K562 (cell line): ENCODE measurements at regions not wholly inside any gene's neighbourhood (a gene's known extent, or its start where the extent isn't known, plus 50 kb on each side); places are given as distances from the start of the nearest gene placed in this dataset.

ENCODE experiments used
- ATAC-seq: fragments of 200-7000 bp; cut with Tn5 transposase; 3 replicates; pipeline ENCODE4 v1.9.1; 2020; ENCODE audit warnings: moderate library complexity
- BruUV-seq: library from RNA; stranded (reverse); fragments of 400-500 nt; replicated peaks from 2 replicates; lab custom pipeline; 2021; lab: Mats Ljungman, UMichigan
- CTCF ChIA-PET: fragments of 300-600 bp; formaldehyde crosslinking; extraction: SDS; loops from one replicate; lab custom pipeline; 2021; ENCODE audit warnings: low intra/inter-chr PET ratio; lab: Yijun Ruan, JAX
- POLR2A ChIA-PET: fragments of 300-600, 350-650 bp; sonication (Branson Sonifier 250); formaldehyde crosslinking; extraction: SDS; loops from one replicate; lab custom pipeline; 2021; ENCODE audit warnings: antibody characterized with exemption, inconsistent platforms; lab: Yijun Ruan, JAX
- DNase-seq, 4 experiments: peaks; one replicate each; pipeline versions ENCODE4 v3.0.0 to v3.0.0-alpha.2; 2011 to 2018; ENCODE audit warnings: low spot score in 3 of 4, mixed read lengths in 3 of 4; ENCODE audit errors: extremely low read depth in 1 of 4
- FAIRE-seq: peaks from 2 replicates; lab custom pipeline; 2011; peaks lifted over from hg19 to GRCh38; lab: Jason Lieb, UNC
- H2AFZ ChIP-seq: 2 replicates; pipeline ENCODE4 v1.6.0; 2011; ENCODE audit warnings: low read depth, low read length, control low read depth, inconsistent platforms
- H3K27ac ChIP-seq: fragments of 200-600 bp; 3 replicates; pipeline ENCODE4 v1.8.0; 2011; ENCODE audit warnings: low read depth, mild to moderate bottlenecking, control low read depth, inconsistent platforms, low read length, moderate library complexity, mixed read lengths; ENCODE audit errors: extremely low read depth
- H3K27me3 ChIP-seq, 2 experiments: fragments of 300-600 bp in 1 of 2; 2 replicates in 1 of 2; 3 replicates in 1 of 2; pipeline versions ENCODE4 v1.6.0 to v1.8.0; 2011; ENCODE audit warnings: inconsistent platforms in 2 of 2, low read length in 2 of 2, mild to moderate bottlenecking in 1 of 2, mixed read lengths in 1 of 2, moderate library complexity in 1 of 2; ENCODE audit not compliant: control insufficient read depth in 2 of 2, insufficient read depth in 2 of 2
- H3K36me3 ChIP-seq: fragments of 300-600 bp; 3 replicates; pipeline ENCODE4 v1.8.0; 2011; ENCODE audit warnings: mild to moderate bottlenecking, low read length, inconsistent platforms; ENCODE audit not compliant: control insufficient read depth, insufficient read depth
- H3K4me1 ChIP-seq, 2 experiments: fragments of 200-600 bp in 1 of 2; replicated peaks in 1 of 2; 2 replicates in 1 of 2; 3 replicates in 1 of 2; pipeline versions ENCODE4 v1.5.1 to v1.8.0; 2011; ENCODE audit warnings: inconsistent platforms in 2 of 2, low read length in 2 of 2, mild to moderate bottlenecking in 1 of 2, mixed read lengths in 1 of 2, moderate library complexity in 1 of 2; ENCODE audit not compliant: control insufficient read depth in 2 of 2, insufficient read depth in 2 of 2
- H3K4me2 ChIP-seq: 2 replicates; pipeline ENCODE4 v1.6.1; 2011; ENCODE audit warnings: low read length, control low read depth, inconsistent platforms, mixed read lengths; ENCODE audit not compliant: insufficient read depth
- H3K4me3 ChIP-seq: fragments of 200-600 bp; sonication (generic), shearing (Covaris generic); 2 replicates; pipeline ENCODE4 v1.5.1; 2016; ENCODE audit warnings: control low read depth, inconsistent platforms
- H3K79me2 ChIP-seq: fragments of 200-600 bp; 3 replicates; pipeline ENCODE4 v1.8.0; 2011; ENCODE audit warnings: low read length, inconsistent platforms; ENCODE audit not compliant: control insufficient read depth, insufficient read depth
- H3K9ac ChIP-seq, 2 experiments: 2 replicates each; pipeline versions ENCODE4 v1.6.0 to v1.6.1; 2011; ENCODE audit warnings: low read depth in 2 of 2, low read length in 2 of 2, control low read depth in 1 of 2, inconsistent platforms in 1 of 2, mild to moderate bottlenecking in 1 of 2, mixed read lengths in 1 of 2; ENCODE audit not compliant: insufficient read depth in 1 of 2
- H3K9me1 ChIP-seq: one replicate; pipeline ENCODE4 v1.6.0; 2011; ENCODE audit warnings: inconsistent platforms, mild to moderate bottlenecking, low read length, moderate library complexity; ENCODE audit not compliant: control insufficient read depth, insufficient read depth
- H3K9me3 ChIP-seq: replicated peaks from 2 replicates; pipeline ENCODE4 v1.5.1; 2011; ENCODE audit warnings: low read depth, low read length, inconsistent platforms; ENCODE audit not compliant: control insufficient read depth, insufficient read depth
- H4K20me1 ChIP-seq: replicated peaks from 2 replicates; pipeline ENCODE4 v1.6.1; 2011; ENCODE audit warnings: low read length, inconsistent platforms, mixed read lengths; ENCODE audit not compliant: control insufficient read depth, insufficient read depth
- GATA2 ChIP-seq: sonication (generic); formaldehyde crosslinking; IDR thresholded peaks from 2 replicates; pipeline ENCODE4 v1.4.0; 2020; ENCODE audit warnings: mild to moderate bottlenecking, missing genetic modification reagents
- HCFC1 ChIP-seq: IDR thresholded peaks from 2 replicates; pipeline ENCODE4 v1.6.1; 2012; ENCODE audit warnings: low read depth, low read length, improper control_type of control experiment
- NFE2 ChIP-seq: IDR thresholded peaks from 2 replicates; pipeline ENCODE4 v1.6.1; 2014; ENCODE audit warnings: antibody characterized with exemption, low read depth
- PRPF4 ChIP-seq: fragments of 200-400 bp; formaldehyde crosslinking; IDR thresholded peaks from one replicate; pipeline ENCODE4 v1.6.1; 2017; ENCODE audit warnings: low read length, low read depth, mild to moderate bottlenecking; ENCODE audit not compliant: insufficient read depth, poor library complexity, severe bottlenecking
- SIN3B ChIP-seq: fragments of 450-650 bp; IDR thresholded peaks from 2 replicates; pipeline ENCODE4 v1.6.1; 2017; ENCODE audit warnings: low read depth, mild to moderate bottlenecking, moderate library complexity
- TAF1 ChIP-seq: IDR thresholded peaks from 2 replicates; pipeline ENCODE4 v1.6.1; 2011; ENCODE audit warnings: mild to moderate bottlenecking, low read length, moderate library complexity; ENCODE audit not compliant: insufficient read depth, control insufficient read depth, severe bottlenecking; ENCODE audit errors: extremely low read depth
- ZBTB17 ChIP-seq: fragments of 450-650 bp; formaldehyde crosslinking; IDR thresholded peaks from 2 replicates; pipeline ENCODE4 v1.4.0; 2020; ENCODE audit warnings: mild to moderate bottlenecking
- ZNF253 ChIP-seq: fragments of 250-450 bp; sonication (Bioruptor Pico); conservative IDR thresholded peaks from 2 replicates; pipeline ENCODE4 v1.6.1; 2021; ENCODE audit warnings: mild to moderate bottlenecking
- ZNF408 ChIP-seq: fragments of 250-450 bp; sonication (Bioruptor Pico); IDR thresholded peaks from 2 replicates; pipeline ENCODE4 v1.4.0; 2020; ENCODE audit warnings: low read depth, mild to moderate bottlenecking, moderate library complexity
- WGBS: fragments of 100-300 bp; shearing (Covaris generic); methylation state at CpG from one replicate; pipeline ENCODE4 v1.1.6; 2016; ENCODE audit warnings: low coverage, mixed read lengths; ENCODE audit not compliant: insufficient coverage; ENCODE audit errors: missing lambda C conversion rate; 5-methylcytosine and 5-hydroxymethylcytosine counted together
- in situ Hi-C: fragments of 300-500 bp; cut with MboI; formaldehyde crosslinking; loops from 4 replicates; pipeline ENCODE4 v1.15.0; 2018; ENCODE audit warnings: inconsistent platforms, mixed read lengths
- intact Hi-C: fragments of 100-400 bp; cut with micrococcal nuclease; formaldehyde crosslinking; loops from 2 replicates; pipeline ENCODE4 v1.14.2; 2022
- TF ChIP-seq, protein P1 (sequence below): fragments of 450-650 bp; IDR thresholded peaks from one replicate; pipeline ENCODE4 v1.6.1; 2018; ENCODE audit warnings: mild to moderate bottlenecking, moderate library complexity; ENCODE audit not compliant: partially characterized antibody
- TF ChIP-seq, protein P2 (sequence below), 2 experiments: fragments of 450-650 bp; IDR thresholded peaks; 2 replicates each; pipeline ENCODE4 v1.6.1; 2016
- TF ChIP-seq, protein P3 (sequence below): fragments of 250-450 bp; sonication (Bioruptor Pico); IDR thresholded peaks from 2 replicates; pipeline ENCODE4 v1.8.0; 2022; ENCODE audit warnings: moderate library complexity, mild to moderate bottlenecking, inconsistent platforms

DNA sequence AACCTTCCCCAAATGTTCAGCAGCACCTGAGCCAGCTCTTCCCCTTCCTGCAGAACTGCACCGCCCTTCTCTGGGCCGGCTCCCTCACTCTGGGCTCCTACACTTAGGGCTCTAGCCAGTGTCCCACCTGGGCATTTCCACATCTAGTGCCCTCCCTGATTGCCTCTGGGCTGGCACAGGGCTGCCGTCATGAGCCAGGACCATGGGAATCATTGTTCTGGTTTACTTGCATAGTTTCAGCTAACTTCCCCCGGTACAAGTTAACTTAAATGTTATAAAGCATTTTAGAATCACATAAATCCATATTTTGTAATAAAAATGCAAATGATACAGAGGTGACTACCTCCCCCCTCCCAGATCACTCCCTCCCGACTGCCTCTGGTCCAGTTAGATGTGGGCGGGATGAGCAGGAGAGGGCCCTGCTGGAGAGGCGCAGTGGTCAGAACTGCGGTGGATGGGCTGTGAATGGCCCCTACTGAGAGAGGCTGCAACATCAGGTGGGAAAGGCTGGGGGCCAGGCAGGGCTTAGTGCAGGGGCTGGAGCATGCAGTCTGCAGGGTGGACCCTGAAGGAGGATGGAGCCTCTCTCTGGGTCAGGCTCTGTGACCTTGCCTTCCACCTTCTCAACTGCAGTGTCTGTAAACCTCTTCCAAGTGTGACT is 371.4 kb upstream of the C1orf174 start:
- ChIA-PET CTCF (no interaction called here), POLR2A (interaction anchor here (1.0 kb wide), 1 partner anchor 11 kb away, joined by 3 read pairs; no protein-coding TSS in a partner anchor)
- no TSS peak for BruUV-seq
- Histone ChIP-seq H3K4me3 (no peak overlapping the region), H3K27me3 (peaks cover 3 to 32% of the 10 kb centered on the region in 2 experiments; a peak in 3 of 5 replicates), H3K4me1 (no peaks in the 10 kb centered on the region), H3K9ac (no peak overlapping the region), H3K79me2 (no peaks in the 10 kb centered on the region), H3K4me2 (no peak overlapping the region), H3K36me3 (no peaks in the 10 kb centered on the region), H4K20me1 (no peaks in the 10 kb centered on the region), H3K9me3 (no peaks in the 10 kb centered on the region), H3K27ac (no peak overlapping the region), H3K9me1 (no peaks in the 10 kb centered on the region), H2AFZ (no peak overlapping the region)
- DNase-seq (no peak), ATAC-seq (no peak), FAIRE-seq (no peak)
- WGBS = 0% methylated on average over 8 of the region's 8 CpGs
- intact Hi-C loops = no loop called here
- in situ Hi-C loops = no loop called here
- TF ChIP-seq PRPF4 = no peak
- TF ChIP-seq ZNF408 (CRISPR knock-in tag) = no peak

DNA sequence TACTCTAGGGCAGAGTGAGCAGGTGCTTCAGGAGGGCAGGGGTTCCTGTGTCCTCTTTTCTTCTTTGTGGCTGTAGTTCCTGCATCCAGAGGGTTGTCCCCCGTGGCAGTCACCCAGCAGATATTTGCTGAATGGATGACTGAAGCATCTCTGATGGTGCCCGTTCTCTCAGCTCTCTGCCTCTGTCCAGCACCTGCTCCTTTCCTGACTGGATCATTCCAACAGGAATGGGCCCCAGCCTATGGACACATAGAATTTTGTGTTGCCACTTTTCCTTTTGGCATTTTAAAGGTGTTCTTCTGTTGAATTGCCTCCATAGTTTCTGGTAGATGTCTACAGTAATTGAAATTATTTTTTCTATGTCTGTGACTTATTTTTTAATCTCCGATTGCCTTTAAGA is 372.5 kb upstream of the C1orf174 start:
- Histone ChIP-seq H3K4me3 (no peak overlapping the region), H3K9me1 (no peaks in the 10 kb centered on the region), H3K27me3 (peaks cover 3 to 32% of the 10 kb centered on the region in 2 experiments; a peak in 3 of 5 replicates), H3K9ac (no peak overlapping the region), H4K20me1 (no peaks in the 10 kb centered on the region), H3K36me3 (no peaks in the 10 kb centered on the region), H3K9me3 (no peaks in the 10 kb centered on the region), H2AFZ (no peak overlapping the region), H3K4me2 (no peak overlapping the region), H3K4me1 (no peaks in the 10 kb centered on the region), H3K79me2 (no peaks in the 10 kb centered on the region), H3K27ac (no peak overlapping the region)
- CTCF ChIA-PET = no interaction called here
- DNase-seq (no peak), FAIRE-seq (no peak), ATAC-seq (no peak)
- TF ChIP-seq GATA2 (CRISPR knock-in tag) = no peak
- TF ChIP-seq TAF1 = no peak
- TF ChIP-seq, protein P1, sequence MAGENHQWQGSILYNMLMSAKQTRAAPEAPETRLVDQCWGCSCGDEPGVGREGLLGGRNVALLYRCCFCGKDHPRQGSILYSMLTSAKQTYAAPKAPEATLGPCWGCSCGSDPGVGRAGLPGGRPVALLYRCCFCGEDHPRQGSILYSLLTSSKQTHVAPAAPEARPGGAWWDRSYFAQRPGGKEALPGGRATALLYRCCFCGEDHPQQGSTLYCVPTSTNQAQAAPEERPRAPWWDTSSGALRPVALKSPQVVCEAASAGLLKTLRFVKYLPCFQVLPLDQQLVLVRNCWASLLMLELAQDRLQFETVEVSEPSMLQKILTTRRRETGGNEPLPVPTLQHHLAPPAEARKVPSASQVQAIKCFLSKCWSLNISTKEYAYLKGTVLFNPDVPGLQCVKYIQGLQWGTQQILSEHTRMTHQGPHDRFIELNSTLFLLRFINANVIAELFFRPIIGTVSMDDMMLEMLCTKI = no peak
- TF ChIP-seq, protein P2, sequence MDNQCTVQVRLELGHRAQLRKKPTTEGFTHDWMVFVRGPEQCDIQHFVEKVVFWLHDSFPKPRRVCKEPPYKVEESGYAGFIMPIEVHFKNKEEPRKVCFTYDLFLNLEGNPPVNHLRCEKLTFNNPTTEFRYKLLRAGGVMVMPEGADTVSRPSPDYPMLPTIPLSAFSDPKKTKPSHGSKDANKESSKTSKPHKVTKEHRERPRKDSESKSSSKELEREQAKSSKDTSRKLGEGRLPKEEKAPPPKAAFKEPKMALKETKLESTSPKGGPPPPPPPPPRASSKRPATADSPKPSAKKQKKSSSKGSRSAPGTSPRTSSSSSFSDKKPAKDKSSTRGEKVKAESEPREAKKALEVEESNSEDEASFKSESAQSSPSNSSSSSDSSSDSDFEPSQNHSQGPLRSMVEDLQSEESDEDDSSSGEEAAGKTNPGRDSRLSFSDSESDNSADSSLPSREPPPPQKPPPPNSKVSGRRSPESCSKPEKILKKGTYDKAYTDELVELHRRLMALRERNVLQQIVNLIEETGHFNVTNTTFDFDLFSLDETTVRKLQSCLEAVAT (IDR thresholded peaks at IDR 0.05) = no peak
- TF ChIP-seq ZBTB17 = no peak
- no peak for TF ChIP-seq SIN3B
- no peak for TF ChIP-seq HCFC1
- TF ChIP-seq NFE2 = no peak
- TF ChIP-seq ZNF253 (CRISPR knock-in tag) = no peak
- TF ChIP-seq, protein P3, sequence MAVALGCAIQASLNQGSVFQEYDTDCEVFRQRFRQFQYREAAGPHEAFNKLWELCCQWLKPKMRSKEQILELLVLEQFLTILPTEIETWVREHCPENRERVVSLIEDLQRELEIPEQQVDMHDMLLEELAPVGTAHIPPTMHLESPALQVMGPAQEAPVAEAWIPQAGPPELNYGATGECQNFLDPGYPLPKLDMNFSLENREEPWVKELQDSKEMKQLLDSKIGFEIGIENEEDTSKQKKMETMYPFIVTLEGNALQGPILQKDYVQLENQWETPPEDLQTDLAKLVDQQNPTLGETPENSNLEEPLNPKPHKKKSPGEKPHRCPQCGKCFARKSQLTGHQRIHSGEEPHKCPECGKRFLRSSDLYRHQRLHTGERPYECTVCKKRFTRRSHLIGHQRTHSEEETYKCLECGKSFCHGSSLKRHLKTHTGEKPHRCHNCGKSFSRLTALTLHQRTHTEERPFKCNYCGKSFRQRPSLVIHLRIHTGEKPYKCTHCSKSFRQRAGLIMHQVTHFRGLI = no peak
- WGBS = 0% methylated on average over 3 of the region's 3 CpGs
- in situ Hi-C loops (no loop called here), intact Hi-C loops (no loop called here)
- no TSS peak for BruUV-seq
- POLR2A ChIA-PET = no interaction called here
